Germinal center (tissue), 1 donor: ENCODE measurements at regions not wholly inside any gene's neighbourhood (a gene's known extent, or its start where the extent isn't known, plus 50 kb on each side); places are given as distances from the start of the nearest gene placed in this dataset.

Experiments used
- DNase-seq: peaks from one replicate; pipeline ENCODE4 v3.0.0; 2012; ENCODE audit warnings: mixed read lengths, low spot score

DNA sequence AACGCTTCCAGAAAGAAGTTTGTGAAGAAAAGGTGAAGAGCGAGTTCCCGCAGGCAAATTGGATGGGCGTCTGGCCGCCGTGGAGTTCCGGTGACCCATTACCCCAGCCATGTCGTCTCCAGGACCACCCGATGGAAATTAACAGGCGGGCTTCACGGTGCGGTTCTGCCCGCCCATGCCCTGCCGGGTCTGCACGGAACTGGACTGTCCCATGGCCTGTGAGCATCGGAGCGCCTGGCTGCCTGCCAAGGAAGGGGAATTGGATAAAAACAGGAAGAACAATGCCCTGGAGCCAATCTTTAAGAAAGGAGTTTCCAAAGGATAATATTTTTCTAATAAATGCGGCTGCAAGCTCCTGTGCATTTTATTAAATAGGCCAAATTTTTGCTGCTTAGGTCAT lies 319.8 kb upstream of the SLC7A11 start:
- DNase-seq: no peak

DNA sequence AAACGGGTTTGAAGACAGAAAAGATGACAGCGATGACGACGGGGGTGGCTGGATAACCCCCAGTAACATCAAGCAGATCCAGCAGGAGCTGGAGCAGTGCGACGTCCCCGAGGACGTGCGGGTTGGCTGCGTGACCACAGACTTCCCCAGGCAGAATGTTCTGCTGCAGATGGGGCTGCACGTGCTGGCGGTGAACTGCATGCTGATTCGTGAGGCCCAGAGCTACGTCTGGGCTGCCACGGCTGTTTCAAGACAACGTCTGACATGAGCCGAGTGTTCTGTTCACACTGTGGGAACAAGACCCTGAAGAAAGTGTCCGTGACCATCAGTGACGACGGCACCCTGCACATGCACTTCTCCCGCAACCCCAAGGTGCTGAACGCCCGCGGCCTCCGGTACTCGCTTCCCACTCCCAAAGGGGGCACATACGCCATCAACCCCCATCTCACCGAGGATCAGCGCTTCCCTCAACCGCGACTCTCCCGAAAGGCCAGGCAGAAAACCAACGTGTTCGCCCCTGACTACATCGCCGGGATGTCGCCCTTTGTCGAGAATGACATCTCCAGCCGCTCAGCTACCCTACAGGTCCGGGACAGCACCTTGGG lies 319.2 kb upstream of the SLC7A11 start:
- DNase-seq: no peak

DNA sequence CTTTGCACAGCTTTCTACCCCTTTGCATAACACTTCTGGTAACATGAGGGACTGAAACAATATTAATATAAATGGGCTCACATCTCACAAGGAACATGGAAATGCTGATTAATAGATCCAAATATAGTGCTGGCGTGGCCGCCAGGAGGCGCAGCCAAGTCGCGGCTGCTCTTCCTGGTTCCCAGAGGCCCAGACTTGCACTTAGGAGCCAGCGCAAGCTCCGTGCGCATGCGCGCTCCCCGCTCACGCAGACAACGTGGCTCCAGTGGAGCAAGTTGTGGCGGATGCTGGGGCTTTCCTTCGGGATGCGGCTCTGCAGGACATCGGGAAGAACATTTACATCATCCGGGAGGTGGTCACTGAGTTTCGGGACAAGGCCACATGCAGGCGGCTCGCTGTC lies 318.3 kb upstream of the SLC7A11 start:
- DNase-seq: no peak

DNA sequence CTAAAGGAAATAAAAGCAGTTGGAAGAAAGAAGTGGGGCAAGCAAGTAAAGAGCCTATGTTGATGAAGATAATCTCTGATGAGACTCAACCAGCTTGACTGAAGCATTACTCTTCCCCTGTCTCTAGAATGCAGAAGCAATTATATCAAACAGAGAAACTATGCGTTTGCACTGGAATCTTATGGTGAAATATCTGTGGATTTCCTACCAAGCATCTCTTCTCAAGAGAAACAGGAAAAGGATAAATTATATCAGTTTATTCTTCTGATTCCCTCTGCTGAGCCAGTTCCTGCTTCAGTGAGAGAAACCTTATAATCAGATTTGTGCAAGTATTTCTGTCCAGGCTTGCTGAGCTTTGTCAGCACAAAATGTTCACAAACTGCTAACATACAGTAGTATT lies 316.7 kb upstream of the SLC7A11 start:
- DNase-seq: no peak

DNA sequence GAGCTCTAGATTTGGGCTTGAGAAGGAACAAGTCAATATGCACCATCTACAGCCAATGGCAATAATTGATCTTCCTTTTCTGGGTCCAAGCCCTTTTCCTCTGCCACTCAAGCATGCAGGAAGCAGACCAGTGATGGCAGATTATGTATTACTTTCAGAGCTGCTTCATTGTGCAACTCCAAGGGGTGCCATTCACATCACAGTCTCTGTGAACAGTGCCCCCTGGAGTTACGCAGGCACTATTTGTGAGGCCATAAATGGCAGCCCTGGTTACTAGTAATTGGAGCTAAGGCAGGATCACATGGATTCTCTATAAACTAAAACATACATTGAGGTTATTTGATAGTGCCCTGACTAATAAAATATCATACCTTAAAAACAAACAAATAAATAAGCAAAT lies 313.4 kb upstream of the SLC7A11 start:
- no peak for DNase-seq

DNA sequence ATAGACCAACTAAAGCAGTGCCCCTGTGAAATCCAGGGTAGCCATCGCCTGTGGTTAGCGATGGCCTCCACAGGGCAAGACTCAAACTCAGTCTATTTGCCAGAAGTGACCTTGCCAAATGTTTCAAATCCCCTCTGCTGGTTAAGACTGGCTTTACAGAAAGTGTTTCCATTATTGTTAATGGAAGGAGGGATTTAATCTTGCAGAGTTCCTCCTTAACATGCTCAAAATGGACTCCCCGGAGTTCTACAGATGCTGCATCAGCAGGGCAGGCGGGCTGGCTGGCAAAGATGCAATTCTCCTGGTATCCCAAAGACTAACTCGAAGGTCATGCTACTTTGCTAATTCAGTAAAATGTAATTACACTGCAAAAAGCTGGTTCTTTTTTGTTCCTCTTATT lies 313.0 kb upstream of the SLC7A11 start:
- DNase-seq: no peak

DNA sequence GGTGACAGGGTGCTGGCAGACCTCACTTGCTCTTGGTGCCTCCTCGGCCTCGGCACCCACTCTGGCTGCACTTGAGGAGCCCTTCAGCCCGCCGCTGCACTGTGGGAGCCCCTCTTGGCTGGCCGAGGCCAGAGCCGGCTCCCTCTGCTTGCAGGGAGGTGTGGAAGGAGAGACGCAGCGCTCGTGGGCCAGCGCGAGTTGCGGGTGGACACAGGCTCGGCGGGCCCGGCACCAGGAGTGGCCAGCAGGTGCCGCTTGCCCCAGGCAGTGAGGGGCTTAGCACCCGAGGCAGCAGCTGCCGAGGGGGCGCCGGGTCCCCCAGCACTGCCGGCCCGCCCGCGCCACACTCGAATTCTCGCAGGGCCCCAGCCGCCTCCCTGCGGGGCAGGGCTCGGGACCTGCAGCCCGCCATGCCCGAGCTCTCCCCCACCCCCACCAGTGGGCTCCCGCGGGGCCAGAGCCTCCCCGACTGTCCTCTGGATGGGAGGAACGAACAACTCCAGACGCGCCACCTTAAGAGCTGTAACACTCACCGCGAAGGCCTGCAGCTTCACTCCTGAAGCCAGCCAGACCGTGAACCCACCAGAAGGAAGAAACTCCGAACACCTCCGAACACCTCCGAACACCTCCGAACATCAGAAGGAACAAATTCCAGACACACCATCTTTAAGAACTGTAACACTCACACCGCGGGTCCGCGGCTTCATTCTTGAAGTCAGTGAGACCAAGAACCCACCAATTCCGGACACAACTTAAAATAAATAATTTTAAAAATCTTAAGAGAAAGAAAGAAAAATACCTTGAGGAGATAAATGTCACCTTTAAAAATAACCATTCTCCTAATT lies 311.1 kb upstream of the SLC7A11 start:
- DNase-seq: no peak

DNA sequence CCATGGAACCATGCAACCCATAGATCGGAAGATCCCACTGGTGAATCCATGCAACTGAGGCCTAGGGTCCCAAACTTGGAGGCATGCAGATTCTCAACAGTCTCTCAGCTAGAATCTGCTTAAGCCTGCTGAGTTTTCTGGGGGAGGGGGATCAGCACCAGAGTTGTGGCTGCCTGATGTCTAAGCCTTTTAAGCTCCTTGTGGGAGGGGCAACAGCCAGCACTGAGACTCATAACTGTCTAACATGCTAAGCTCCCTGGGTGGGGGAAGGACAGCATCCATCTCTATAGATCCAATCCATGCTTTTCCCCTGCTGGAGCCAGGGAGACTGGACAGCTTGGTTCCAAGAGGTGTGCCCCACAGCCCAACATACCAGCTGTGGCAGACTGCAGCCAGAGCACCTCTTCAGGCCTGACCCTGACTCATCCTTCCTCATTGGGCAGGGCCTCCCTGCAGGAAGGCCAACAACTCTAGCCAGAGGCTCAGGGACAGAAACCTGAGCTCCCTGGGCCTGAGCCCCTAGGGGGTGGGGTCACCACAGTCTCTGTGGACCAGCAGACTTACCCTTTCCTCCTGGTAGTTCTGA lies 300.1 kb upstream of the SLC7A11 start:
- no peak for DNase-seq

DNA sequence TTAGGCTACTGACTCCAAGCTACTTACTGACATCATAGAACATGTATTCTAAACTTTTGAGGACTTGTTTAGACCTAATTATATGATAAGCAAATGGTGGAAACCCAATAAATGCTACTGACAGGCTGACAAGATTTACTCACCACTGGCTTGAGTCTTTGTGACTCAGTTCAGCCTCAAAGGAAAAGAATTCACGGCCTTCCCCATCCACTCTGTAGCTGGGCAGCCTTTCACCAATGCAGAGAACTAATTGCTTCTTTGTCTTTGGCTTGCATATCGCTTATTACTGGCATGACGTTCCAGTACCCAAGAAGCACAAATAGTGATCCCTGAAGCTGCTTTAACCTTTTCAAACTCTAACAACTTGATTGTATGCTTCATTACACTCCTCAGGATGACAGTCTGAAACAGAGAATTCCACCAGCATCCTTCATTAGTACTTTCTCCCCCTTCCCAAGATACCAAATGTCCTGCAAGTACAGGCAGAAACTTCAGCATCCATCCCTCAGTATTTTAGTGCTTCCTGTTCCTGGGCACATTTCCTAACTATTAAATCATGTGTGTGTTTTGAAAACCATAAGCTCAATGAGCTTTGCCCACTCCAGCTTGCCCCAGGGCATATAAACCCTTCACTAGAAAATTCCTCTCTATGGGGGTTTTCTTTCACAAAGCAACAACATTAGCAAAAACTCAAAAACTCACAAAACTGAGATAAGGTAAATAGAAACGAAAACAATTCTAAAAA lies 298.1 kb upstream of the SLC7A11 start:
- DNase-seq: no peak

DNA sequence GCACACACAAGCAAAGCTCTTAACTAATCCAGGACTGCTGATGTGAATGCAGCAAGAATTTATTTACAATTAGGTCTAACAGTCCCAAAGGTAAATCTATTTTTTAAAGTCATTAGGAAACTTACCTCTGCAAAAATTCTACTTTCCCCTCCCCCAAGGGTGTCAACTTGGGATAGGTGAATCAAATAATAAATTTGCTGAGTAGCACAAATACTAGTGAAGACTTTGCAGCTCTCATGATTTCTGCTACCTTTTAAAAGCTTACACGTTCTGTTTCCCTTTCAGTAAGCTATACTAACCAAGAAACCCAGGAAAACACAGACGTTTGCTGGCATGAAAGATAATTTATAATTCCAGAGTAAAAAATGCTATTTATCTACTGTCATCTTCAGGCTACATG lies 296.6 kb upstream of the SLC7A11 start:
- DNase-seq: no peak

DNA sequence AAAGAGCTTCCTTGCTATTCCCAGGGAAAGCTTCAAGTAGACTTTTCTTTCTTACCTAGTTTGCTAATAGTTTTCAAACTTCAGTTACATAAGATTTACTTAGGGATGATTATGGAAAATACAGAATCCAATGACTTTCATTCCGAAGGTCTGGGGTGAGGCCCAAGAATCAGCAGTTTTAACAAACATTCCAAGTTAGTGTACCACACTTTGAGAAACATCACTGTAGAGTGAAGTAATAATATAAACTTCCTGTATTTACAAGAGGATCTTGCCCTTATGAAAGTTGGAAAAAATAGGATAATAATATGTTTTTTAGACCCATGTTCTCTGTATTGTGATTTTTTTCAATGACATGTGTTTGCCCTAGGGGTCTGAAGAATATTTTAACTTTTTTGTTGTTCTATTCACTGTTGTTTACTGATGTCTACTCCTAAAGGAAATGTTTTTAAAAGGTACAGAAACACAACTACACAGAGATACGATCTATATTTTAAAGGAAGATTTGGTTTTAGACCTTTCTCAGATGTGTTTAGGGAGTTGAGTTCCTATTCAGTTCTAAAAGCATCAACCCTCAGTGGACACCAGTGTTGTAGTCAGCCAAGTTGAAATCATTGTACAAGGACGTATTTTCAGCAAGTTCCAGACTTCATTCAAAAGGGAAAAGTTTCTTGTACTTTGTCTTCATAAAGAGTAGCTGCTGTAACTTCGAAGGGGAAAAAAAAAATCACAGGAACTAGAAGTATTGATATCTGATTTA lies 295.8 kb upstream of the SLC7A11 start:
- no peak for DNase-seq

DNA sequence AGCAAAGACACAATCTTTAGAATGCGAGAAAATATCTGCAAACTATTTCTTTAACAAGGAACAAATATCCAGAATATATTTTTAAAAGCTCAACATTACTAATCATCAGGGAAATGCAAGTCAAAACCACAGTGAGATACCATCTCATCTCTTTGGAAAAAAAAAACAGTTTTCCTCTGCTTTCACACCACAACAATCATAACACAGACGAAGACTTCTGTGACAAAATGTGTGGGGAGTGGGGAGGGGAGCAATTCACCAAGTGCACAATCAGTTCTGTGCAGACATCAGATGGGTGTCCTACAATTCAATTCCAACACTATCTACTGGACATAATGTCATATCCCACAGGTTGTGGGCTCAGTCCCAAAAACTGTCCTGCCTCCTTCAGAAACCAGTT lies 293.2 kb upstream of the SLC7A11 start:
- DNase-seq: no peak

DNA sequence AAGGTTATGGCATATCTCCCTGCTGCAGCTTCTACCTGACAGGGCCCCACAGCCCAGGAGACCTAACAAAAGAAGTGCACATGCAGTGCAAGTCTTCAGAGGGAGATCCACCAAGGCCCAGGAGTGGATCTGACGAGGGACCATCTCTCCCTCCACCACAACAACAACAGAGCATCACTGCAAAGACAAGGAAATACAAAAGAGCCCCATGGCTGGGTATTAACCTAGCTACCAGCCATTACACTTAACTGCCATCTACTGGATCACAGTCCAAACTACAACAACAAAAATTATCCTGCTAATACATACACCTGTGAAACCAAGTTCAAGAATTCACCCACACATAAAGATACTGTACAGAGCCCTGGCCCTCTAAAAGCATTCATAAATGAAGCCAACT lies 280.2 kb upstream of the SLC7A11 start:
- no peak for DNase-seq

DNA sequence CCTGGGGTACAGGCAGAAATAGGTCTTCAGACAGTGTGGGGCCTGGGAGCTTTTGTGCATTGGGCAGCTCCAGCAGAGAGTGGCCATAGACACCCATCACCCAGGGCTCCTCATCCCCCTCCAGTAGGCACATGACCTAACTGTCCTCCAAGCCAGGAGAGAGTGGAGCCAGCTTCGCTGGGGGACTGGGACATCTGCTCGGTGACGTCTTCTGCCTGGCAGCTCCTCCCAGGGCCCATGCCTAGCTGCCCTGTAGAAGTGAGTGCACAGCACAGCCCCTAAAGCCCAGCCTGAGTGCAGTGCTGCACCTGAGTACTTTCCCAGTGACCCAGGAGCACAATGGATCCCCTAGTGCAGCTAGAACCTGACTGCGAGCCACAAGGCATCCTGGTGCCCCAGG lies 279.7 kb upstream of the SLC7A11 start:
- DNase-seq: no peak

DNA sequence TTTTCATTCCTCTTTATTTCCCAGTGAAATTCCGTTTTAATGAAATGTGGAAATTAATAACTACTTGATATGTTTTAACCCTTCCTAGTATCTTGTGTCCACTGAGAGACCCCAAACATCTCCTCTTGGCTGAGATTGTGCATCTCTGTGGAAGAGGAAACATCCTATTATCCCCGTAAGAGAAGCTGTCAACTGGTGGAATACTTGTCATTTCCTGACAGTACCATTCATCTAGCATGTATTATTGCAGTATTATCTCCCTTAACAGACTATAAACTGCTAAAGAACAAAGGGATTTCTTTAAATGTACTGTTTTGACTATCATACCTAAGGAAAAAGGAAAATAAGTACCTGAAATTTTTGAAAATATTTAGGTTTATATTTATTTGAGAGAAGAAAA lies 277.3 kb upstream of the SLC7A11 start:
- no peak for DNase-seq

DNA sequence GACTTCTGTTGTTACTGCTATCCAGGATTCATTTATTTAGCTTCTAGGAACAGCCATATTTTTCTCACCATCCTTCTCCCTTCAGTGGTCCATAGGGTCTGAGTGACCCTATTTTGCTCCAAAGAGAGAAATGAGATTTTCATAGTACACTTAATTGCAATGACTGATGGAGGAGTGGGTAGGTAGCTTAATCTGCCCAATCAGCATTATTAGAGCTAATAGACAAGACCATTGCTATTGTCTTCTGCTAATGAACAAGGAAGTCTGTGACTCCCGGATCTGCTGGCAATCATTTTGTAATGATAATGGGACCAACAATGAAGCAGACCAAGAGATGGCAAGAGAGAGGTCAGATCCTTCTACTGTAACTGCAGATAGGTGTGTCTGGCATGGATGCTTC lies 271.4 kb upstream of the SLC7A11 start:
- DNase-seq: no peak

DNA sequence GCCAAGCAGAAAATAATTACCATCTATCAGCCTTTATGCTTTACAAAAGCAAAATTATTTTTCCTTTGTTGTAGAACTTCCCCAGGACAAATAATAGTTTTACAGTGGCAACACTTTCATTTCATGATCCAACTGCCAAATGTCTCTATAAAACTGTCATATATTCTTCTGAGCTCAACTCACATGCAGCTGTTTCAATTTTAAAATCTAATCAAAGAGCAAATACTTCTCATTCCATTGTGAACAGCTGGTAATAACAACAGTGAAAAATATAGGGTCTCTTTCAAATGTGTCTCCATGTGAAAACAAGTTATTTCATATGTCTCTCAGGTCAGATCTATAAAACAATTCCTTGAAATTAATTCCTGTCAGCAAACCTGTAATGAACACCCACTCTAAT lies 270.6 kb upstream of the SLC7A11 start:
- DNase-seq: no peak

DNA sequence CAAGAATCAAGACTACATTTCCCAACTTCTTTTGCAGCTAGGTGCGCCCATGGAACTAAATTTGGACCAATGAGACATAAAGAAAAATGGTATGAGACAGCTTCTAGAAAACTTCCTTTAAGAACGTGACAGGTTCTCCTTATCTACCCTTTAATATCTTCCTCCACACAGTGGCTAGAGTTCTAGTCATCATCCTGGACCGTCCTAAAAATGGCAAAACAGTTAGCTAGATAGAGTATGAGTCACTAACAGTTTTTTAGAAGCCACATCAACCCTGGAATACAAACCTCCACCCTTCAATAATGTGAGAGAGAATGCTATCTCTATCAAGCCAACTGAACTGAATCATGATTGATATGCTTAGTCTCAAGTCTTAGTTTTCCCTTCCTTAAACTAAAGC lies 267.9 kb upstream of the SLC7A11 start:
- no peak for DNase-seq

DNA sequence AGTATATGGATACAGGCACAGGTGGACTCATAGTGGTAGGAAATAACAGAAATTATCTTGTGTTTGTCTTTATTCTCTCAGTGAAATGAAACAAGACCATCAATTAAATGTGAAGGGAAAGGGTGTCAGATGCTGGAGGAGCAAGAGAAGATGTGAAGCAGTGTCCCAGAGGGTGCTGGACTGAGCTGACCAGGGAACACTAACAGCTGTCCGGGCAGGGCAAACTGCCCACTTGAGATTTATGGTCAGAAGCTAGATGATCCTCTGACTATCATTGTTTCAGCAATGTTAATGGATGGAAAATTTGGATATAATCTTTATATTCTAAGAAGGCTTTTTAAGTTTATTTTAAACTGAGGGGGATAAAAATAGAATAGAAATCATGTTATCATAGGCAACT lies 267.2 kb upstream of the SLC7A11 start:
- DNase-seq: no peak

DNA sequence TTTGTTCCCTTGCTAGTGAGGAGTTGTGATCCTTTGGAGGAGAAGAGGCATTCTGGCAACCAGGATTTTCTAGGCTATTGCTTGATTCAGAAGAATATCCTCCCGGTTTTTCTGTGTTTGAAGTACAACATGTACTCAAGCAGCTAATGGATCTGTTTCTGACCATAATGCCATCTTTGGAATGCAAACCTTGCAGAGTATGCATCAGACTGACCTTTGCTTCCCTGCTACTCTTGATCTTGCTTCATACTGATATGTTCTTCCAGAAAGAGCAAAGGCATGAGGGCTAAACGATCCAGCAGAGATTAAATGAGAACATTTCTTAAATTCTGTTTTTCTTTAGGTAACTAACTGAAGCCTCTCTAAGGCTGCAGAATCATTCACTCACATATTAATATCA lies 265.4 kb upstream of the SLC7A11 start:
- no peak for DNase-seq

DNA sequence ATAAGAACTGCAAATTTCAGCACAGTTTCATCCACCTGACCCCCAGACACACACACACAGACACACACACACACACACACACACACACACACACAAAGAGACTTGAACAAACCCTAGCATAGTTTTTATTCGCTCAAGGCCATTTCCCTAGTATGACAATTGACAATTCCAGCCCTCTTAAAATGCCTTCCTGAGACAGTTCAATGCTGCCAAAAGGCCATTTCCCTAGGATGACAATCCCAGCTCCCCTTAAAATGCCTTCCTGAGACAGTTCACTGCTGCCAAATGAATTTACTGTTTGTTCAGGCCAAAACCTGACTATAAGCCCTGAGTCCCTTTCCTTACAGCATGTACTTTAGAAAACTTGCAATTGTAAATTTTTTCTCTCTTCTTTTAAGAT lies 259.5 kb upstream of the SLC7A11 start:
- DNase-seq: no peak

DNA sequence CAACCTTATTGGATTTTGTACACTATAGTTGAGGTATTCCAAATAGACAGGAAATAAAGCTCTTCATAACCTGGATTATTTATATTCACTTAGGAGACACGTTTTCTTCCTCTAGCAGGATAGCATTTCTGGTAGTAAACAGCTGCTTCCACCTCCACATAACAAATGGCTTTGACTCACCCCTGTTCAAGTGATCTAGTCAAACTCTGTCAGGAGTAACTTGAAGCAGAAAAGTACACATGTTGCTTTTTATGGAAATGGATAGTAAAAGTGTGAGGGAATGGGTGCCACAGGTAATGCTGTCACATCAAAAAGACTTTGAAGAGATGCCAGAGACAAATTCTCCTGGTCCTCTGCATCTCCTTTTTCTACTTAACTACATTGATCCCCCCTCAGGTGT lies 258.7 kb upstream of the SLC7A11 start:
- DNase-seq: no peak
